ENCODE measurements at regions not wholly inside any gene's neighbourhood (a gene's known extent, or its start where the extent isn't known, plus 50 kb on each side); places are given as distances from the start of the nearest gene placed in this dataset.

- no peak for TF ChIP-seq MYC (IDR thresholded peaks at IDR 0.05; ENCODE audit: low read depth, low read length)
- TF ChIP-seq POLR2A (IDR thresholded peaks at IDR 0.05; ENCODE audit: low read depth, low read length) = no peak
Measured at GRCh38 chr5:91706785-91707520, 323.8 kb upstream of the ARRDC3 start.

Measured in endothelial cell of umbilical vein (primary cell).